Esophagus squamous epithelium (tissue), 4 donors: ENCODE measurements at regions not wholly inside any gene's neighbourhood (a gene's known extent, or its start where the extent isn't known, plus 50 kb on each side); places are given as distances from the start of the nearest gene placed in this dataset.

Source experiments
- POLR2A ChIP-seq, 4 donors: fragments of 450-650 bp; IDR thresholded peaks; one replicate each; pipeline ENCODE4 v1.6.1; 2017; ENCODE audit warnings: antibody characterized with exemption in 4 of 4, mild to moderate bottlenecking in 4 of 4, moderate library complexity in 3 of 4
- TF ChIP-seq, protein P1 (sequence below), 6 experiments: fragments of 450-650 bp in 4 of 6; fragments of 200-600 bp in 2 of 6; sonication (generic) in 2 of 6; IDR thresholded peaks; one replicate each; pipeline ENCODE4 v1.5.1; 2016 to 2019; ENCODE audit warnings: antibody characterized with exemption in 6 of 6, mild to moderate bottlenecking in 4 of 6, moderate library complexity in 4 of 6

DNA sequence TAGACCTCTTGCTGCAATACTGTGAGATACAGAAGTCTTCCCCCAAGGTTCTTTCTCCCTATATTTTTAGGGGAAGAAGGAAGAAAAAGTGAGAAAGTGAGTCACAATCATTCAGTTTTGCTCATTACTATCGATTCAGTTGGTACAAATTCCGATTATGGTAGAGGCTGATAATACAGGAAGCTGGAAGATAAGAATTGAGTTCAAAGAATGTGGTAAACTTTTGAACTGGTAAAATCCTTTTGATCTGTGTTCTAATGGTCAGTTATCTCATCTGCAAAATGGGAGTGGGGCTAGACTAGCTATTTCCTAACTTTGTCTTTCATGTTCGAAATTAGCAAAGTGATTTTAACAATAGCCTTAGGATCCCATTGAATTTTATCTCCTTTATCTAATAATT lies 101.4 kb upstream of the FAT1 start:
- TF ChIP-seq, protein P1, sequence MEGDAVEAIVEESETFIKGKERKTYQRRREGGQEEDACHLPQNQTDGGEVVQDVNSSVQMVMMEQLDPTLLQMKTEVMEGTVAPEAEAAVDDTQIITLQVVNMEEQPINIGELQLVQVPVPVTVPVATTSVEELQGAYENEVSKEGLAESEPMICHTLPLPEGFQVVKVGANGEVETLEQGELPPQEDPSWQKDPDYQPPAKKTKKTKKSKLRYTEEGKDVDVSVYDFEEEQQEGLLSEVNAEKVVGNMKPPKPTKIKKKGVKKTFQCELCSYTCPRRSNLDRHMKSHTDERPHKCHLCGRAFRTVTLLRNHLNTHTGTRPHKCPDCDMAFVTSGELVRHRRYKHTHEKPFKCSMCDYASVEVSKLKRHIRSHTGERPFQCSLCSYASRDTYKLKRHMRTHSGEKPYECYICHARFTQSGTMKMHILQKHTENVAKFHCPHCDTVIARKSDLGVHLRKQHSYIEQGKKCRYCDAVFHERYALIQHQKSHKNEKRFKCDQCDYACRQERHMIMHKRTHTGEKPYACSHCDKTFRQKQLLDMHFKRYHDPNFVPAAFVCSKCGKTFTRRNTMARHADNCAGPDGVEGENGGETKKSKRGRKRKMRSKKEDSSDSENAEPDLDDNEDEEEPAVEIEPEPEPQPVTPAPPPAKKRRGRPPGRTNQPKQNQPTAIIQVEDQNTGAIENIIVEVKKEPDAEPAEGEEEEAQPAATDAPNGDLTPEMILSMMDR (IDR thresholded peaks at IDR 0.05), result no peak
- no peak for TF ChIP-seq POLR2A (IDR thresholded peaks at IDR 0.05)
